Astrocyte (in vitro differentiated cells and primary cell): ENCODE measurements at regions not wholly inside any gene's neighbourhood (a gene's known extent, or its start where the extent isn't known, plus 50 kb on each side); places are given as distances from the start of the nearest gene placed in this dataset.

Source experiments
- DNase-seq: peaks from one replicate; pipeline ENCODE4 v3.0.0-alpha.2; 2010; ENCODE audit warnings: low read depth
- FAIRE-seq: peaks from 2 replicates; lab custom pipeline; 2011; peaks lifted over from hg19 to GRCh38; lab: Jason Lieb, UNC
- H2AFZ ChIP-seq: 2 replicates; pipeline ENCODE4 v1.6.0; 2012; ENCODE audit warnings: low read depth, low read length, inconsistent platforms
- H3K27ac ChIP-seq: 2 replicates; pipeline ENCODE4 v1.5.1; 2011; ENCODE audit warnings: low read depth, low read length, inconsistent platforms
- H3K27me3 ChIP-seq: 2 replicates; pipeline ENCODE4 v1.6.0; 2011; ENCODE audit warnings: low read length, inconsistent platforms; ENCODE audit not compliant: insufficient read depth
- H3K36me3 ChIP-seq: 2 replicates; pipeline ENCODE4 v1.5.1; 2011; ENCODE audit warnings: low read length, inconsistent platforms; ENCODE audit not compliant: insufficient read depth
- H3K4me1 ChIP-seq: 2 replicates; pipeline ENCODE4 v1.5.1; 2011; ENCODE audit warnings: low read length, inconsistent platforms; ENCODE audit not compliant: insufficient read depth
- H3K4me2 ChIP-seq: 2 replicates; pipeline ENCODE4 v1.6.0; 2012; ENCODE audit warnings: low read length, inconsistent platforms
- H3K4me3 ChIP-seq: 2 replicates; pipeline ENCODE4 v1.5.1; 2011; ENCODE audit warnings: low read depth, mild to moderate bottlenecking, low read length, inconsistent platforms; ENCODE audit not compliant: insufficient read depth
- H3K79me2 ChIP-seq: 2 replicates; pipeline ENCODE4 v1.6.0; 2012; ENCODE audit warnings: mild to moderate bottlenecking, low read length, inconsistent platforms; ENCODE audit not compliant: insufficient read depth
- H3K9ac ChIP-seq: 2 replicates; pipeline ENCODE4 v1.6.0; 2012; ENCODE audit warnings: mild to moderate bottlenecking, low read length, inconsistent platforms
- H3K9me3 ChIP-seq: 2 replicates; pipeline ENCODE4 v1.5.1; 2012; ENCODE audit warnings: low read depth, mild to moderate bottlenecking, low read length, inconsistent platforms; ENCODE audit not compliant: insufficient read depth
- H4K20me1 ChIP-seq: 2 replicates; pipeline ENCODE4 v1.6.0; 2012; ENCODE audit warnings: low read length, inconsistent platforms; ENCODE audit not compliant: insufficient read depth
- H3K27ac Mint-ChIP-seq: one replicate; pipeline ENCODE4 v1.8.0; 2021; ENCODE audit warnings: mild to moderate bottlenecking, mixed read lengths; ENCODE audit not compliant: unreplicated experiment
- H3K27me3 Mint-ChIP-seq: one replicate; pipeline ENCODE4 v1.8.0; 2021; ENCODE audit warnings: low read depth, mixed read lengths; ENCODE audit not compliant: unreplicated experiment
- H3K36me3 Mint-ChIP-seq: one replicate; pipeline ENCODE4 v1.8.0; 2021; ENCODE audit warnings: low read depth, mixed read lengths; ENCODE audit not compliant: unreplicated experiment
- H3K4me1 Mint-ChIP-seq: one replicate; pipeline ENCODE4 v1.8.0; 2021; ENCODE audit warnings: low read depth, mixed read lengths; ENCODE audit not compliant: unreplicated experiment
- H3K4me3 Mint-ChIP-seq: one replicate; pipeline ENCODE4 v1.8.0; 2021; ENCODE audit warnings: mild to moderate bottlenecking, moderate library complexity, mixed read lengths; ENCODE audit not compliant: unreplicated experiment
- H3K9me3 Mint-ChIP-seq: one replicate; pipeline ENCODE4 v1.8.0; 2021; ENCODE audit warnings: mild to moderate bottlenecking, mixed read lengths; ENCODE audit not compliant: unreplicated experiment
- EZH2 ChIP-seq: IDR thresholded peaks from 2 replicates; pipeline ENCODE4 v1.6.1; 2012; ENCODE audit warnings: mild to moderate bottlenecking, low read length, inconsistent platforms; ENCODE audit not compliant: insufficient read depth
- TF ChIP-seq, protein P1 (sequence below): IDR thresholded peaks from 2 replicates; pipeline ENCODE4 v1.5.1; 2011; ENCODE audit warnings: low read depth, mild to moderate bottlenecking, inconsistent platforms, low read length, moderate library complexity; ENCODE audit not compliant: insufficient read depth

DNA sequence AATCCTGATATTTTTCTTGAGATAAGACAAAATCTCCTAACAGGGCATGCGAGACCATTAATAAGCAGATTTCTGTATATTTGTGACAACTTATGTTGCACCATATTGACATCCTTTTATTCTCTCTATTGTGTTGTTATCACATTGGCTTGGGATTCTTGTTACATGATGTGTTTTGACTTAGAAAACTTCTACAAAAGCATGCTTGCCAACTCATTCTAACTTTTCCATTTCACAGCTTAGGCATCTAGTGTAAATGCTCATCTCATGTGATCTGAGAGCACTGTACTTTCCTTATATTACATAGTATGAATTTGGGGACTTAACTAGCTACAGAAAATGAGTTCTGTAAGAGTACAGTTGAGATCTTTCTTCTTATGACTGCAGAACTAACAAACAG is 1040.7 kb upstream of the ADGRB3 start:
- no peak overlapping the region for H3K4me3 ChIP-seq
- H3K4me1 ChIP-seq: no peaks in the 10 kb centered on the region
- no peaks in the 10 kb centered on the region for H3K36me3 ChIP-seq
- Mint-ChIP-seq H3K4me1 (no peaks in the 10 kb centered on the region), H3K9me3 (no peaks in the 10 kb centered on the region), H3K4me3 (no peak overlapping the region), H3K27me3 (no peaks in the 10 kb centered on the region), H3K27ac (no peak overlapping the region), H3K36me3 (no peaks in the 10 kb centered on the region)
- TF ChIP-seq, protein P1, sequence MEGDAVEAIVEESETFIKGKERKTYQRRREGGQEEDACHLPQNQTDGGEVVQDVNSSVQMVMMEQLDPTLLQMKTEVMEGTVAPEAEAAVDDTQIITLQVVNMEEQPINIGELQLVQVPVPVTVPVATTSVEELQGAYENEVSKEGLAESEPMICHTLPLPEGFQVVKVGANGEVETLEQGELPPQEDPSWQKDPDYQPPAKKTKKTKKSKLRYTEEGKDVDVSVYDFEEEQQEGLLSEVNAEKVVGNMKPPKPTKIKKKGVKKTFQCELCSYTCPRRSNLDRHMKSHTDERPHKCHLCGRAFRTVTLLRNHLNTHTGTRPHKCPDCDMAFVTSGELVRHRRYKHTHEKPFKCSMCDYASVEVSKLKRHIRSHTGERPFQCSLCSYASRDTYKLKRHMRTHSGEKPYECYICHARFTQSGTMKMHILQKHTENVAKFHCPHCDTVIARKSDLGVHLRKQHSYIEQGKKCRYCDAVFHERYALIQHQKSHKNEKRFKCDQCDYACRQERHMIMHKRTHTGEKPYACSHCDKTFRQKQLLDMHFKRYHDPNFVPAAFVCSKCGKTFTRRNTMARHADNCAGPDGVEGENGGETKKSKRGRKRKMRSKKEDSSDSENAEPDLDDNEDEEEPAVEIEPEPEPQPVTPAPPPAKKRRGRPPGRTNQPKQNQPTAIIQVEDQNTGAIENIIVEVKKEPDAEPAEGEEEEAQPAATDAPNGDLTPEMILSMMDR: no peak
- no peak for TF ChIP-seq EZH2
- H3K9me3 ChIP-seq: no peaks in the 10 kb centered on the region
- no peak overlapping the region for H2AFZ ChIP-seq
- no peak overlapping the region for H3K27ac ChIP-seq
- FAIRE-seq (no peak), DNase-seq (no peak)
- H4K20me1 ChIP-seq: no peaks in the 10 kb centered on the region
- H3K4me2 ChIP-seq: no peak overlapping the region
- no peaks in the 10 kb centered on the region for H3K79me2 ChIP-seq
- no peaks in the 10 kb centered on the region for H3K27me3 ChIP-seq
- no peak overlapping the region for H3K9ac ChIP-seq

DNA sequence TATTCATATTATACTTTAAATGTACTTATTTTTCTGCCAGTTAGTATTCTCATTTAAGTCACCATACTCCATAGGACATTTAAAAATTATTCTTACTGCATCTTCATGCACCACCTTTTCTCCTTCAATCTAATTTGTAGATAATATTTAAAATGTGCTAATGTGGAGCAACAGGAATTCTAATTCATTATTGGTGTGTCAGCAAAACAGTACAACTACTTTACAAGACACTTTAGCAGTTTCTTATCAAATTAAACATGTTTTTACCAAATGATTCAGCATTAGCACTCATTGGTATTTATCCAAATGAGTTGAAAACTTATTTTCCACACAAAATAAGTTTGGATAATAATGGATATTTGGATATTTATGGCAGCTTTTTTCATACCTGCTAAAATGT is 1041.8 kb upstream of the ADGRB3 start:
- no peak overlapping the region for H3K9ac ChIP-seq

DNA sequence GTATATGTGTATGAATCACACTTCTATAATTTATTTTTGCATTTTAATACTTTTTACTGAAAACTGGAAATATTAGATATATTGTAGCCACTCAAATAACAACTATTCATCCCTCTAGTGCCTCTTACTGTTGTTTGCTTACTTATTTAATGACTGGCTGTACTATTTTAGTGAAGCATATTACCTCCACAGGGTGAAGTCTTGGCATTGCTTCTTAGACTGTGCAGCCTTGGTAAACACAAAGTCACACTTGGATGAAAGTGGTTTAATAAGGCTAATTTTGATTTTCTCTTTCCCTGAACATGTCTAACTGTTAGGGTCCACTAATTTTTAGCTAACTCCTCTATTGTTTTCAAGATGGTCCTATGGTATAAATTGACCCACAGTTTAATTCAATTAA is 1043.2 kb upstream of the ADGRB3 start:
- H3K79me2 ChIP-seq: no peaks in the 10 kb centered on the region
- H3K9me3 ChIP-seq: no peaks in the 10 kb centered on the region
- H3K9ac ChIP-seq: no peak overlapping the region
- H3K27me3 ChIP-seq: no peaks in the 10 kb centered on the region
- no peaks in the 10 kb centered on the region for H3K4me1 ChIP-seq
- no peak overlapping the region for H3K4me3 Mint-ChIP-seq
- H2AFZ ChIP-seq: no peak overlapping the region
- H3K36me3 Mint-ChIP-seq: no peaks in the 10 kb centered on the region
- H3K4me1 Mint-ChIP-seq: no peaks in the 10 kb centered on the region
- no peak overlapping the region for H3K4me3 ChIP-seq
- DNase-seq (no peak), FAIRE-seq (no peak)
- no peak overlapping the region for H3K27ac ChIP-seq
- H3K9me3 Mint-ChIP-seq: no peaks in the 10 kb centered on the region
- no peak overlapping the region for H3K27ac Mint-ChIP-seq
- no peaks in the 10 kb centered on the region for H3K27me3 Mint-ChIP-seq
- H3K4me2 ChIP-seq: no peak overlapping the region
- H4K20me1 ChIP-seq: no peaks in the 10 kb centered on the region
- TF ChIP-seq EZH2: no peak
- TF ChIP-seq, protein P1: no peak
- H3K36me3 ChIP-seq: no peaks in the 10 kb centered on the region

More for the DNA sequence above, 1041.8 kb upstream of the ADGRB3 start:
- H3K36me3 Mint-ChIP-seq: no peaks in the 10 kb centered on the region
- Histone ChIP-seq H2AFZ (no peak overlapping the region), H3K4me1 (no peaks in the 10 kb centered on the region), H3K4me3 (no peak overlapping the region), H3K9me3 (no peaks in the 10 kb centered on the region), H4K20me1 (no peaks in the 10 kb centered on the region), H3K27me3 (no peaks in the 10 kb centered on the region), H3K79me2 (no peaks in the 10 kb centered on the region), H3K4me2 (no peak overlapping the region), H3K36me3 (no peaks in the 10 kb centered on the region), H3K27ac (no peak overlapping the region)
- no peaks in the 10 kb centered on the region for H3K9me3 Mint-ChIP-seq
- no peaks in the 10 kb centered on the region for H3K27me3 Mint-ChIP-seq
- FAIRE-seq: no peak
- DNase-seq: no peak
- no peak for TF ChIP-seq EZH2
- TF ChIP-seq, protein P1: no peak
- no peak overlapping the region for H3K4me3 Mint-ChIP-seq
- H3K4me1 Mint-ChIP-seq: no peaks in the 10 kb centered on the region
- H3K27ac Mint-ChIP-seq: no peak overlapping the region
